ENCODE measurements at regions not wholly inside any gene's neighbourhood (a gene's known extent, or its start where the extent isn't known, plus 50 kb on each side); places are given as distances from the start of the nearest gene placed in this dataset.

DNA sequence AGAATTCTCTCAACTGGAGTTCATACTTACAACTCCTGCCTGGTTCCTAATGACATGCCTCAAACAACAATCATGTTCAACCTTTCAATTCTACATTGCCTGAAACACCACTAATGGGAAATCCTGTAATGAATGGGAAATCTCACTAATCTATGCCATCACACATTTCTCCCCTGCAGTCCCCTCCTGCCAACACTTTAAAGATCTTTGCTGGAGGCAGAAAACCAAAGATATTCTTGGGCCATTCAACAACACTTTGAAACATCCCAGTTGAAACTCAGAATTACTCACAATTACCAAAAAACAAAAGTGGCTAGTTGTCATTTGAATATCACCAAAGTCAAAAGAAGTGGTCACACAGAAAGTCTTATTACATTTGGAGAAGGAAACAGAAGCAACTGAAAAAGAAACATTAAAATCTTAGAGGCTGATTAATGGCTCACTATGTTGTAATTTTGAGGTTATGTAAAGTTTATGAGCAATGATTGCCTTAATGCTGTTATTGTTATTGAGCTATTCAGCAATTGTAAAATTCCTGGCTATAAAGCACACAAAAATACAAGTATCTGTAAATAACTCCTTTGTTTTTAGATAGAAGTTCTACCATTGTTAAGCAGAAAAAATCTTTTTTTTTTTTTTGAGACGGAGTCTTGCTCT is 313.4 kb upstream of the SLC30A5 start:
- Histone ChIP-seq H3K9me3 (peaks cover 0 to 8% (median 3%) of the 10 kb centered on the region in 4 donors), H3K4me1 (no peaks in the 10 kb centered on the region), H3K4me3 (no peak overlapping the region), H3K27ac (replicated peaks in 1 of 4) (no peak overlapping the region), H3K27me3 (no peaks in the 10 kb centered on the region), H3K36me3 (no peaks in the 10 kb centered on the region)
- intact Hi-C loops (cut with DNase I): no loop called here
- WGBS: 78% methylated on average over 1 of the region's 1 CpG
- DNase-seq (ENCODE audit: extremely low spot score): no peak
- TF ChIP-seq POLR2AphosphoS5 (IDR thresholded peaks at IDR 0.05): no peak
- no peak for TF ChIP-seq POLR2A (IDR thresholded peaks at IDR 0.05; ENCODE audit: low read depth)
- no peak for TF ChIP-seq CTCF (IDR thresholded peaks at IDR 0.05)
- TF ChIP-seq EP300 (IDR thresholded peaks at IDR 0.05): no peak

GRCh38 chr5:68793074-68793473 is 300.7 kb upstream of the SLC30A5 start:
- TF ChIP-seq EP300 (IDR thresholded peaks at IDR 0.05) (no peak), CTCF (IDR thresholded peaks at IDR 0.05) (no peak), POLR2A (IDR thresholded peaks at IDR 0.05; ENCODE audit: low read depth) (no peak), POLR2AphosphoS5 (IDR thresholded peaks at IDR 0.05) (no peak)
- Histone ChIP-seq H3K27ac (replicated peaks in 1 of 4) (no peak overlapping the region), H3K36me3 (no peaks in the 10 kb centered on the region), H3K27me3 (no peaks in the 10 kb centered on the region), H3K9me3 (no peaks in the 10 kb centered on the region), H3K4me1 (no peaks in the 10 kb centered on the region), H3K4me3 (no peak overlapping the region)
- WGBS: 95% methylated on average over 1 of the region's 1 CpG
- intact Hi-C loops (cut with DNase I): no loop called here
- no peak for DNase-seq (ENCODE audit: extremely low spot score)

- TF ChIP-seq POLR2AphosphoS5 (IDR thresholded peaks at IDR 0.05): no peak
- TF ChIP-seq EP300 (IDR thresholded peaks at IDR 0.05): no peak
- TF ChIP-seq CTCF (IDR thresholded peaks at IDR 0.05): no peak
- no peak for TF ChIP-seq POLR2A (IDR thresholded peaks at IDR 0.05; ENCODE audit: low read depth)
- Histone ChIP-seq H3K36me3 (no peaks in the 10 kb centered on the region), H3K9me3 (no peaks in the 10 kb centered on the region), H3K4me3 (no peak overlapping the region), H3K27ac (replicated peaks in 1 of 4) (no peak overlapping the region), H3K4me1 (no peaks in the 10 kb centered on the region), H3K27me3 (no peaks in the 10 kb centered on the region)
- WGBS: 66% methylated on average over 4 of the region's 4 CpGs
- intact Hi-C loops (cut with DNase I): no loop called here
- DNase-seq (ENCODE audit: extremely low spot score): no peak
Observed at GRCh38 chr5:68793993-68794392, 299.8 kb upstream of the SLC30A5 start.

GRCh38 chr5:68795190-68795589 is 298.6 kb upstream of the SLC30A5 start:
- intact Hi-C loops (cut with DNase I): no loop called here
- TF ChIP-seq CTCF (IDR thresholded peaks at IDR 0.05) (no peak), EP300 (IDR thresholded peaks at IDR 0.05) (no peak)
- Histone ChIP-seq H3K4me3 (no peak overlapping the region), H3K36me3 (no peaks in the 10 kb centered on the region), H3K4me1 (no peaks in the 10 kb centered on the region), H3K9me3 (no peaks in the 10 kb centered on the region), H3K27me3 (no peaks in the 10 kb centered on the region), H3K27ac (replicated peaks in 1 of 4) (no peak overlapping the region)
- no peak for DNase-seq (ENCODE audit: extremely low spot score)
- 82% methylated on average over 6 of the region's 6 CpGs for WGBS
